ENCODE measurements at regions not wholly inside any gene's neighbourhood (a gene's known extent, or its start where the extent isn't known, plus 50 kb on each side); places are given as distances from the start of the nearest gene placed in this dataset.

GRCh38 chr1:229133151-229133550, 137.8 kb upstream of the RAB4A start:
- no peak for TF ChIP-seq CTCF (IDR thresholded peaks at IDR 0.05)
- TF ChIP-seq POLR2A (IDR thresholded peaks at IDR 0.05) = no peak

Data from right lobe of liver (tissue), 4 donors.